Upper lobe of left lung (tissue), 6 donors: ENCODE measurements at regions not wholly inside any gene's neighbourhood (a gene's known extent, or its start where the extent isn't known, plus 50 kb on each side); places are given as distances from the start of the nearest gene placed in this dataset.
A peak's percentile ranks its signal among the peaks of the same experiment; 100 is the strongest.

Source experiments
- ATAC-seq, 2 donors: fragments of 200-7000 bp; cut with Tn5 transposase; one replicate each; pipeline ENCODE4 v1.9.1; 2022; ENCODE audit warnings: mild to moderate bottlenecking in 2 of 2, moderate library complexity in 2 of 2; ENCODE audit not compliant: low FRiP score in 2 of 2
- DNase-seq, 2 donors: peaks; one replicate each; pipeline ENCODE4 v3.0.0-alpha.2; 2019 to 2020
- H3K27ac ChIP-seq, 4 donors: fragments of 200-600 bp; sonication (generic); one replicate each; pipeline ENCODE4 v1.5.1; 2016 to 2019
- H3K27me3 ChIP-seq, 4 donors: fragments of 200-600 bp; sonication (generic); one replicate each; pipeline ENCODE4 v1.5.1; 2017 to 2019
- H3K36me3 ChIP-seq, 4 donors: fragments of 200-600 bp; sonication (generic); one replicate each; pipeline ENCODE4 v1.5.1; 2016 to 2019
- H3K4me1 ChIP-seq, 4 donors: fragments of 200-600 bp; sonication (generic); one replicate each; pipeline ENCODE4 v1.5.1; 2018 to 2019
- H3K4me3 ChIP-seq, 4 donors: fragments of 200-600 bp; sonication (generic); one replicate each; pipeline ENCODE4 v1.5.1; 2017 to 2019; ENCODE audit warnings: mild to moderate bottlenecking in 2 of 4, moderate library complexity in 1 of 4
- H3K9me3 ChIP-seq, 4 donors: fragments of 200-600 bp; sonication (generic); one replicate each; pipeline ENCODE4 v1.5.1; 2018 to 2019
- EP300 ChIP-seq, 4 donors: sonication (generic); formaldehyde crosslinking; IDR thresholded peaks; one replicate each; pipeline ENCODE4 v1.5.1; 2017; ENCODE audit warnings: antibody characterized with exemption in 4 of 4, control low read depth in 2 of 4
- POLR2A ChIP-seq, 4 donors: fragments of 450-650 bp; IDR thresholded peaks; one replicate each; pipeline ENCODE4 v1.5.1; 2016 to 2017; ENCODE audit warnings: antibody characterized with exemption in 4 of 4, mild to moderate bottlenecking in 2 of 4
- POLR2AphosphoS5 ChIP-seq, 2 donors: sonication (generic); formaldehyde crosslinking; IDR thresholded peaks; one replicate each; pipeline ENCODE4 v1.5.1; 2017; ENCODE audit warnings: antibody characterized with exemption in 2 of 2
- WGBS, 2 donors: methylation state at CpG; one replicate each; pipeline ENCODE4 v1.1.5; 2017 to 2018; 5-methylcytosine and 5-hydroxymethylcytosine counted together
- TF ChIP-seq, protein P1 (sequence below), 6 experiments: fragments of 450-650 bp in 4 of 6; fragments of 200-600 bp in 2 of 6; sonication (generic) in 2 of 6; IDR thresholded peaks; one replicate each; pipeline ENCODE4 v1.5.1; 2016 to 2019; ENCODE audit warnings: antibody characterized with exemption in 6 of 6
- donor health status: DM: no; HTN: no; CAD: no; lungs with moderate emphysema.
- donor health status: DM: no; HTN: yes; CAD: no; lungs with severe emphysema.

DNA sequence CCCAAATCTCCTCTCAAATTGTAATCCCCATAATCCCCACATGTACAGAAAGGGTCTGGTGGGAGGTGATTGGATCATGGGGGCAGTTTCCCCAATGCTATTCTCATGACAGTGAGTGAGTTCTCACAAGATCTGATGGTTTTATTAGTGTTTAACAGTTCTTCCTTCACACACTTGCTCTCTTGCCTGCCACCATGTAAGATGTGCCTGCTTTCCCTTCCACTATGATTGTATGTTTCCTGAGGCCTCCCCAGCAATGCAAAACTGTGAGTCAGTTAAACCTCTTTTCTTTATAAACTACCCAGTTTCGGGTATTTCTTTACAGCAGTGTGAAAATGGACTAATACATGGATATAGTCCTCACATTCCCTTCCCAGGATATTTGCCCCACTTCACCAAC, 126.7 kb upstream of the SPATA12 start:
- Histone ChIP-seq H3K36me3 (no peaks in the 10 kb centered on the region), H3K27me3 (no peaks in the 10 kb centered on the region), H3K9me3 (no peaks in the 10 kb centered on the region), H3K27ac (no peak overlapping the region), H3K4me3 (no peak overlapping the region), H3K4me1 (peaks cover 0 to 12% (median under 1%) of the 10 kb centered on the region in 4 donors)
- no peak for DNase-seq
- TF ChIP-seq, protein P1, sequence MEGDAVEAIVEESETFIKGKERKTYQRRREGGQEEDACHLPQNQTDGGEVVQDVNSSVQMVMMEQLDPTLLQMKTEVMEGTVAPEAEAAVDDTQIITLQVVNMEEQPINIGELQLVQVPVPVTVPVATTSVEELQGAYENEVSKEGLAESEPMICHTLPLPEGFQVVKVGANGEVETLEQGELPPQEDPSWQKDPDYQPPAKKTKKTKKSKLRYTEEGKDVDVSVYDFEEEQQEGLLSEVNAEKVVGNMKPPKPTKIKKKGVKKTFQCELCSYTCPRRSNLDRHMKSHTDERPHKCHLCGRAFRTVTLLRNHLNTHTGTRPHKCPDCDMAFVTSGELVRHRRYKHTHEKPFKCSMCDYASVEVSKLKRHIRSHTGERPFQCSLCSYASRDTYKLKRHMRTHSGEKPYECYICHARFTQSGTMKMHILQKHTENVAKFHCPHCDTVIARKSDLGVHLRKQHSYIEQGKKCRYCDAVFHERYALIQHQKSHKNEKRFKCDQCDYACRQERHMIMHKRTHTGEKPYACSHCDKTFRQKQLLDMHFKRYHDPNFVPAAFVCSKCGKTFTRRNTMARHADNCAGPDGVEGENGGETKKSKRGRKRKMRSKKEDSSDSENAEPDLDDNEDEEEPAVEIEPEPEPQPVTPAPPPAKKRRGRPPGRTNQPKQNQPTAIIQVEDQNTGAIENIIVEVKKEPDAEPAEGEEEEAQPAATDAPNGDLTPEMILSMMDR (IDR thresholded peaks at IDR 0.05): no peak
- no peak for ATAC-seq
- 100% methylated on average over 1 of the region's 1 CpG for WGBS, 2 donors

DNA sequence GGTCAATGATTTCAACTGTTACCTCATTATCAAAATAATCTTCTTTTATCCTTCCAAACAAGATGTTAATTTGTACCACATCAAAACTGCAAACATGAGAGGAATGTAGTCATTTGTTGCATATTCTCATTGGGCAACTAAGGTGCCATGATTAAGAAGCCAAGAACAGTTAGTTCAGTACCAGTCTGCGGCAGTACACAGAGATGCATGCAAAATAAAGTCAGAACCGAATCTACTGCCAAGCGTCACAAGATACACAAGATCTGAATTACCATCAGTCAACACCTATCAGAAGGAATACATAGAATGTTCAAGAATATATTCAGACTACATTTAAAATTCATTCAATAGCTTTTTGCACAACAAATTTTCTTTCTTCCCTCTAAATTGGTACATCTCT, 127.6 kb upstream of the SPATA12 start:
- DNase-seq (no peak), ATAC-seq (no peak)
- no peaks in the 10 kb centered on the region for H3K36me3 ChIP-seq
- H3K27ac ChIP-seq: no peak overlapping the region
- peaks cover 8 to 21% (median 9%) of the 10 kb centered on the region in 4 donors for H3K4me1 ChIP-seq
- H3K27me3 ChIP-seq: no peaks in the 10 kb centered on the region
- no peak overlapping the region for H3K4me3 ChIP-seq
- no peaks in the 10 kb centered on the region for H3K9me3 ChIP-seq
- TF ChIP-seq POLR2AphosphoS5 (IDR thresholded peaks at IDR 0.05) (no peak), EP300 (IDR thresholded peaks at IDR 0.05) (no peak), POLR2A (IDR thresholded peaks at IDR 0.05) (no peak)
- TF ChIP-seq, protein P1 (IDR thresholded peaks at IDR 0.05): no peak
- WGBS, 2 donors: 95 to 96% methylated on average over 3 of the region's 3 CpGs

- H3K27ac ChIP-seq: no peak overlapping the region
- ATAC-seq (no peak), DNase-seq (no peak)
- H3K4me3 ChIP-seq: no peak overlapping the region
- TF ChIP-seq POLR2AphosphoS5 (IDR thresholded peaks at IDR 0.05): no peak
- no peak for TF ChIP-seq POLR2A (IDR thresholded peaks at IDR 0.05)
- TF ChIP-seq EP300 (IDR thresholded peaks at IDR 0.05): no peak
- TF ChIP-seq, protein P1 (IDR thresholded peaks at IDR 0.05): no peak
- H3K36me3 ChIP-seq: no peaks in the 10 kb centered on the region
- H3K4me1 ChIP-seq: peaks cover 9 to 25% (median 12%) of the 10 kb centered on the region in 4 donors
- no peaks in the 10 kb centered on the region for H3K9me3 ChIP-seq
- H3K27me3 ChIP-seq: no peaks in the 10 kb centered on the region
Observed at GRCh38 chr3:56931836-56932235, 128.6 kb upstream of the SPATA12 start.

DNA sequence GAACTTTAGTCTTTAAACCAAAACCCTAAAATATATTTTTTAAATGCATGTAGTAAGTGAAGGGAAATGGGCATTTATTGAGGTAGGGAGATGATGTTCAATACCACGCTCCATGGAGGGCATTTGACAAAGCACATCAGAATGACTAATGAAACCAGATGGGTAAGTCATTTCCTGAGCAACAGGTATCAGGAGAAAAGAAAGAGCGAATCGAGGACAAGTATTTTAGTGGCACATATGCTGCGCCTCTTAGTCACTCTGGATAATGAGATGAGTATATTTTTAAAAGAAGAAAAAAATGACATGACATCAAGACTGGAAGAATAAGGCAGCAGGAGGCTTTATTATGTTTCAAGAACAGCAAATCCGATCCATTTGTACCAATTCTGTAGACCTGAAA, 129.0 kb upstream of the ARHGEF3 start:
- ATAC-seq (no peak), DNase-seq (no peak)
- no peak for TF ChIP-seq POLR2A (IDR thresholded peaks at IDR 0.05)
- peaks cover 11 to 36% (median 20%) of the 10 kb centered on the region in 4 donors for H3K4me1 ChIP-seq
- WGBS, 2 donors: 86% methylated on average over 5 of the region's 5 CpGs
- H3K27ac ChIP-seq: no peak overlapping the region
- H3K36me3 ChIP-seq: no peaks in the 10 kb centered on the region
- no peak overlapping the region for H3K4me3 ChIP-seq
- no peaks in the 10 kb centered on the region for H3K27me3 ChIP-seq
- H3K9me3 ChIP-seq: no peaks in the 10 kb centered on the region

DNA sequence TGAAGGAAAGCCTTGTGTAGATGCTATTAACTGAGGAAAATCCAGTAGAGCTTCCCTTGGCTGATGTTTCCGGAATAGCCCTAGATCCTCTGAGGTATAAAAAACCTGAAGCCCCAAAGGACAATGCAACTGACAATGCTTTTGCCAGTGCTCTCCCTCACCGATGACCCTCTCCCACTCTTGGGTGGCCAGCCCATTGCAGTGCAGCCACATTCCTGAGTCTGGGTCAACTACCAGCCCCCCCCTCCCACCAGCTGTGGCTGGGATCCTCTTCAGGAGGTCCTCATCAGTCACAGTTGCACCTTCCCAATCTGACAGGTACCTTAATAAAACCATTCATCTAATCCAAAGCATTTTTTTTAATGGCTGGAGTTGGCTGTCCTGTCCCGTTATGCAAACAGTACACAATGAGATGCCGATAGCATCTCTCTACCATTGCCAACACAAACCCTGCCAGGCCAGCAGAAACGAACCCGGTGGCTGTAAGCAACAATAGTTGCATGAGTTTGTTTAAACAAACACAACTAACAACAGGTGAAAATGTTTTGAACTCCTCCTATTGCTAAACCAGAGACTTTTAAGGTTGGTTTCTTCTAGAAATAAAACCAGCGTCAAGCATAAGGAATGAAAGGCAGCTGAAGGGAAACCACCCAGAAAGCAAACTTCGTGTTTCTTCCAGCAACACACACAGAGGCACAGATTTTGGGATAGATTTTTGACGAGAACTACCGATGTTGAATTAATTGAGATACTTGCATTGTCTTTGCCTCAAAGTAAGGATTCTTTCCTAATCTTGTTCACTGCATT, 128.3 kb upstream of the ARHGEF3 start:
- ATAC-seq: no peak
- H3K9me3 ChIP-seq: no peaks in the 10 kb centered on the region
- no peaks in the 10 kb centered on the region for H3K36me3 ChIP-seq
- peak overlapping the region in 2 of 4 donors; percentile 37 to 42 for H3K27ac ChIP-seq
- H3K27me3 ChIP-seq: no peaks in the 10 kb centered on the region
- WGBS, 2 donors: 70 to 73% methylated on average over 10 of the region's 10 CpGs
- H3K4me1 ChIP-seq: peaks cover 13 to 39% (median 21%) of the 10 kb centered on the region in 4 donors
- H3K4me3 ChIP-seq: no peak overlapping the region
- no peak for DNase-seq
- TF ChIP-seq EP300 (IDR thresholded peaks at IDR 0.05): no peak
- peak in 1 of 2 donors; percentile 47 for TF ChIP-seq POLR2AphosphoS5 (IDR thresholded peaks at IDR 0.05)
- TF ChIP-seq, protein P1 (IDR thresholded peaks at IDR 0.05): no peak
